Rectal smooth muscle tissue (tissue), 1 donor: ENCODE measurements at regions not wholly inside any gene's neighbourhood (a gene's known extent, or its start where the extent isn't known, plus 50 kb on each side); places are given as distances from the start of the nearest gene placed in this dataset.

ENCODE experiments used
- H3K27ac ChIP-seq: one replicate; pipeline ENCODE4 v1.7.0; 2013; ENCODE audit warnings: low read depth, low read length, inconsistent platforms
- H3K27me3 ChIP-seq: one replicate; pipeline ENCODE4 v1.7.0; 2013; ENCODE audit warnings: low read length; ENCODE audit not compliant: control insufficient read depth, insufficient read depth
- H3K36me3 ChIP-seq: one replicate; pipeline ENCODE4 v1.7.0; 2013; ENCODE audit warnings: low read length; ENCODE audit not compliant: control insufficient read depth, insufficient read depth
- H3K4me1 ChIP-seq: one replicate; pipeline ENCODE4 v1.7.0; 2013; ENCODE audit warnings: low read length; ENCODE audit not compliant: control insufficient read depth, insufficient read depth
- H3K4me3 ChIP-seq: one replicate; pipeline ENCODE4 v1.7.0; 2013; ENCODE audit warnings: low read length
- H3K9ac ChIP-seq: one replicate; pipeline ENCODE4 v1.7.0; 2013; ENCODE audit warnings: low read length

DNA sequence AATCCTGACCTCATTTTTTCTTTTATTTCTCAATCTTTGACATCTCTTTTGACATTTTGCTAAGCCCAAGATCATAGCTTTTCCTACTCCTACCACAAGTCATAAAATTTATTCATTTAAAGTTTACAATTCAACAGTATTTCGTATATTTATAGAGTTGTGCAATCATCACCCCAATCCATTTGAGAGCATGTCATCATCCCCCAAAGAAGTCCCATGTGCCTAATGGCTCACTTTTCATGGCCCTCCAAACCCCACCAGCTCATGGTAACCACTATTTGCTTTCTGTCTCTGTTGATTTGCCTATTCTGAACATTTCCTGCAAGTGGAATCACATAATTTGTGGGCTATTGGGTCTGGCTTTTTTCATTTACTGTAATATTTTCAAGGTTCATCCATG lies 52.5 kb upstream of the GLI3 start:
- H3K9ac ChIP-seq, result no peak overlapping the region
- no peak overlapping the region for H3K4me3 ChIP-seq
- no peaks in the 10 kb centered on the region for H3K4me1 ChIP-seq
- H3K36me3 ChIP-seq, result no peaks in the 10 kb centered on the region
- H3K27ac ChIP-seq, result no peak overlapping the region
- peaks cover 2% of the 10 kb centered on the region for H3K27me3 ChIP-seq
